HEK293T (cell line): ENCODE measurements at regions not wholly inside any gene's neighbourhood (a gene's known extent, or its start where the extent isn't known, plus 50 kb on each side); places are given as distances from the start of the nearest gene placed in this dataset.

Experiments
- ARNT ChIP-seq: fragments of 450-650 bp; IDR thresholded peaks from 2 replicates; pipeline ENCODE4 v1.6.1; 2017; ENCODE audit warnings: mild to moderate bottlenecking
- BHLHE40 ChIP-seq: fragments of 450-650 bp; IDR thresholded peaks from 2 replicates; pipeline ENCODE4 v1.6.1; 2016; ENCODE audit warnings: mild to moderate bottlenecking, moderate library complexity, borderline replicate concordance
- CTBP1 ChIP-seq: fragments of 450-650 bp; IDR thresholded peaks from 2 replicates; pipeline ENCODE4 v1.6.1; 2016; ENCODE audit warnings: borderline replicate concordance
- ELF4 ChIP-seq: fragments of 450-650 bp; IDR thresholded peaks from 2 replicates; pipeline ENCODE4 v1.6.1; 2017; ENCODE audit warnings: antibody characterized with exemption
- FOXA1 ChIP-seq: fragments of 450-650 bp; IDR thresholded peaks from 2 replicates; pipeline ENCODE4 v1.6.1; 2016; ENCODE audit warnings: mild to moderate bottlenecking
- FOXK2 ChIP-seq: fragments of 450-650 bp; IDR thresholded peaks from 2 replicates; pipeline ENCODE4 v1.6.1; 2016; ENCODE audit warnings: mild to moderate bottlenecking
- FOXM1 ChIP-seq: fragments of 450-650 bp; IDR thresholded peaks from 2 replicates; pipeline ENCODE4 v1.6.1; 2017; ENCODE audit warnings: mild to moderate bottlenecking, borderline replicate concordance
- HDGF ChIP-seq: fragments of 450-650 bp; IDR thresholded peaks from 2 replicates; pipeline ENCODE4 v1.6.1; 2017; ENCODE audit warnings: antibody characterized with exemption, borderline replicate concordance
- PKNOX1 ChIP-seq: fragments of 450-650 bp; IDR thresholded peaks from 2 replicates; pipeline ENCODE4 v1.6.1; 2016
- SP1 ChIP-seq: fragments of 450-650 bp; IDR thresholded peaks from 2 replicates; pipeline ENCODE4 v1.6.1; 2017
- SUZ12 ChIP-seq: fragments of 450-650 bp; IDR thresholded peaks from 2 replicates; pipeline ENCODE4 v1.6.1; 2016; ENCODE audit warnings: mild to moderate bottlenecking

DNA sequence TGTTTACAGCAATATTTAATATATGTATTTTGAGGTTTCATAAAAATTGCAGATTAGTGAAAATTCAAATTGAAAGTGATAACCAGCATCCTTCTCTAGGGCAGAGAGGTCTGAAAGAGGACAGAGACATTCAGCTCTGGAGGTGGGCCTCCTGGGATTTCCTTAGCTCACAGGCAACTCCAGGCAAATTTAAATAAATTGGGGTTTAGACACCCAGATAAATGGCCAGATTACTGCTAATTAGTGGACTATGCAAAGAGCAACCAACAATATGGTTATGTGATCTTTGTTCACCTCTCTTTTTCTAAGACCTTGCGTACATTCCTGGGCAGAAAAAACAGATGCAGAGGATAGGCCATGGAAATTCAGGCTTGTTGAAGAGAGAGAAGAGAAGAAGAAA, 1282.8 kb upstream of the ACVR2A start:
- TF ChIP-seq PKNOX1 = no peak
- TF ChIP-seq SUZ12 = no peak
- TF ChIP-seq SP1 = no peak
- no peak for TF ChIP-seq FOXK2
- no peak for TF ChIP-seq ELF4
- no peak for TF ChIP-seq ARNT
- TF ChIP-seq CTBP1 = no peak
- TF ChIP-seq FOXM1 = no peak
- TF ChIP-seq HDGF = no peak
- no peak for TF ChIP-seq FOXA1
- no peak for TF ChIP-seq BHLHE40
